SU-DHL-6 (cell line): ENCODE measurements at regions not wholly inside any gene's neighbourhood (a gene's known extent, or its start where the extent isn't known, plus 50 kb on each side); places are given as distances from the start of the nearest gene placed in this dataset.

Experiments
- EZH2phosphoT487 ChIP-seq: fragments of 200-600 bp; sonication (generic), shearing (Covaris generic); conservative IDR thresholded peaks from 2 replicates; pipeline ENCODE4 v1.6.1; 2018; ENCODE audit warnings: mild to moderate bottlenecking, antibody characterized with exemption, low read length, moderate library complexity, mixed read lengths
- TF ChIP-seq, protein P1 (sequence below): fragments of 200-600 bp; sonication (generic); IDR thresholded peaks from one replicate; pipeline ENCODE4 v1.5.1; 2017; ENCODE audit warnings: antibody characterized with exemption, mild to moderate bottlenecking, low read length, moderate library complexity; ENCODE audit not compliant: insufficient read depth, poor library complexity, severe bottlenecking

- TF ChIP-seq, protein P1, sequence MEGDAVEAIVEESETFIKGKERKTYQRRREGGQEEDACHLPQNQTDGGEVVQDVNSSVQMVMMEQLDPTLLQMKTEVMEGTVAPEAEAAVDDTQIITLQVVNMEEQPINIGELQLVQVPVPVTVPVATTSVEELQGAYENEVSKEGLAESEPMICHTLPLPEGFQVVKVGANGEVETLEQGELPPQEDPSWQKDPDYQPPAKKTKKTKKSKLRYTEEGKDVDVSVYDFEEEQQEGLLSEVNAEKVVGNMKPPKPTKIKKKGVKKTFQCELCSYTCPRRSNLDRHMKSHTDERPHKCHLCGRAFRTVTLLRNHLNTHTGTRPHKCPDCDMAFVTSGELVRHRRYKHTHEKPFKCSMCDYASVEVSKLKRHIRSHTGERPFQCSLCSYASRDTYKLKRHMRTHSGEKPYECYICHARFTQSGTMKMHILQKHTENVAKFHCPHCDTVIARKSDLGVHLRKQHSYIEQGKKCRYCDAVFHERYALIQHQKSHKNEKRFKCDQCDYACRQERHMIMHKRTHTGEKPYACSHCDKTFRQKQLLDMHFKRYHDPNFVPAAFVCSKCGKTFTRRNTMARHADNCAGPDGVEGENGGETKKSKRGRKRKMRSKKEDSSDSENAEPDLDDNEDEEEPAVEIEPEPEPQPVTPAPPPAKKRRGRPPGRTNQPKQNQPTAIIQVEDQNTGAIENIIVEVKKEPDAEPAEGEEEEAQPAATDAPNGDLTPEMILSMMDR: no peak
- TF ChIP-seq EZH2phosphoT487: no peak
Observed at GRCh38 chr14:86798330-86798729, 1194.7 kb downstream of the GALC start.
